K562 (cell line): ENCODE measurements at regions not wholly inside any gene's neighbourhood (a gene's known extent, or its start where the extent isn't known, plus 50 kb on each side); places are given as distances from the start of the nearest gene placed in this dataset. TPM values are rescaled to one million over a fixed set of nuclear protein-coding genes. Genes with fewer than 3 reads are reported as not detected.

ENCODE experiments used
- ATAC-seq: fragments of 200-7000 bp; cut with Tn5 transposase; 3 replicates; pipeline ENCODE4 v1.9.1; 2020; ENCODE audit warnings: moderate library complexity
- BruUV-seq: library from RNA; stranded (reverse); fragments of 400-500 nt; replicated peaks from 2 replicates; lab custom pipeline; 2021; lab: Mats Ljungman, UMichigan
- CTCF ChIA-PET: fragments of 300-600 bp; formaldehyde crosslinking; extraction: SDS; loops from one replicate; lab custom pipeline; 2021; ENCODE audit warnings: low intra/inter-chr PET ratio; lab: Yijun Ruan, JAX
- POLR2A ChIA-PET: fragments of 300-600, 350-650 bp; sonication (Branson Sonifier 250); formaldehyde crosslinking; extraction: SDS; loops from one replicate; lab custom pipeline; 2021; ENCODE audit warnings: antibody characterized with exemption, inconsistent platforms; lab: Yijun Ruan, JAX
- DNase-seq, 4 experiments: peaks; one replicate each; pipeline versions ENCODE4 v3.0.0 to v3.0.0-alpha.2; 2011 to 2018; ENCODE audit warnings: low spot score in 3 of 4, mixed read lengths in 3 of 4; ENCODE audit errors: extremely low read depth in 1 of 4
- FAIRE-seq: peaks from 2 replicates; lab custom pipeline; 2011; peaks lifted over from hg19 to GRCh38; lab: Jason Lieb, UNC
- H2AFZ ChIP-seq: 2 replicates; pipeline ENCODE4 v1.6.0; 2011; ENCODE audit warnings: low read depth, low read length, control low read depth, inconsistent platforms
- H3K27ac ChIP-seq: fragments of 200-600 bp; 3 replicates; pipeline ENCODE4 v1.8.0; 2011; ENCODE audit warnings: low read depth, mild to moderate bottlenecking, control low read depth, inconsistent platforms, low read length, moderate library complexity, mixed read lengths; ENCODE audit errors: extremely low read depth
- H3K27me3 ChIP-seq, 2 experiments: fragments of 300-600 bp in 1 of 2; 2 replicates in 1 of 2; 3 replicates in 1 of 2; pipeline versions ENCODE4 v1.6.0 to v1.8.0; 2011; ENCODE audit warnings: inconsistent platforms in 2 of 2, low read length in 2 of 2, mild to moderate bottlenecking in 1 of 2, mixed read lengths in 1 of 2, moderate library complexity in 1 of 2; ENCODE audit not compliant: control insufficient read depth in 2 of 2, insufficient read depth in 2 of 2
- H3K36me3 ChIP-seq: fragments of 300-600 bp; 3 replicates; pipeline ENCODE4 v1.8.0; 2011; ENCODE audit warnings: mild to moderate bottlenecking, low read length, inconsistent platforms; ENCODE audit not compliant: control insufficient read depth, insufficient read depth
- H3K4me1 ChIP-seq, 2 experiments: fragments of 200-600 bp in 1 of 2; replicated peaks in 1 of 2; 2 replicates in 1 of 2; 3 replicates in 1 of 2; pipeline versions ENCODE4 v1.5.1 to v1.8.0; 2011; ENCODE audit warnings: inconsistent platforms in 2 of 2, low read length in 2 of 2, mild to moderate bottlenecking in 1 of 2, mixed read lengths in 1 of 2, moderate library complexity in 1 of 2; ENCODE audit not compliant: control insufficient read depth in 2 of 2, insufficient read depth in 2 of 2
- H3K4me2 ChIP-seq: 2 replicates; pipeline ENCODE4 v1.6.1; 2011; ENCODE audit warnings: low read length, control low read depth, inconsistent platforms, mixed read lengths; ENCODE audit not compliant: insufficient read depth
- H3K4me3 ChIP-seq: fragments of 200-600 bp; sonication (generic), shearing (Covaris generic); 2 replicates; pipeline ENCODE4 v1.5.1; 2016; ENCODE audit warnings: control low read depth, inconsistent platforms
- H3K79me2 ChIP-seq: fragments of 200-600 bp; 3 replicates; pipeline ENCODE4 v1.8.0; 2011; ENCODE audit warnings: low read length, inconsistent platforms; ENCODE audit not compliant: control insufficient read depth, insufficient read depth
- H3K9ac ChIP-seq, 2 experiments: 2 replicates each; pipeline versions ENCODE4 v1.6.0 to v1.6.1; 2011; ENCODE audit warnings: low read depth in 2 of 2, low read length in 2 of 2, control low read depth in 1 of 2, inconsistent platforms in 1 of 2, mild to moderate bottlenecking in 1 of 2, mixed read lengths in 1 of 2; ENCODE audit not compliant: insufficient read depth in 1 of 2
- H3K9me1 ChIP-seq: one replicate; pipeline ENCODE4 v1.6.0; 2011; ENCODE audit warnings: inconsistent platforms, mild to moderate bottlenecking, low read length, moderate library complexity; ENCODE audit not compliant: control insufficient read depth, insufficient read depth
- H3K9me3 ChIP-seq: replicated peaks from 2 replicates; pipeline ENCODE4 v1.5.1; 2011; ENCODE audit warnings: low read depth, low read length, inconsistent platforms; ENCODE audit not compliant: control insufficient read depth, insufficient read depth
- H4K20me1 ChIP-seq: replicated peaks from 2 replicates; pipeline ENCODE4 v1.6.1; 2011; ENCODE audit warnings: low read length, inconsistent platforms, mixed read lengths; ENCODE audit not compliant: control insufficient read depth, insufficient read depth
- ADNP ChIP-seq: fragments of 200-800 bp; sonication (Bioruptor generic); IDR thresholded peaks from 2 replicates; pipeline ENCODE4 v1.6.1; 2016; ENCODE audit warnings: missing genetic modification characterization, missing compliant biosample characterization
- BCOR ChIP-seq: fragments of 450-650 bp; IDR thresholded peaks from 2 replicates; pipeline ENCODE4 v1.6.1; 2016
- ERF ChIP-seq: fragments of 450-650 bp; formaldehyde crosslinking; IDR thresholded peaks from 2 replicates; pipeline ENCODE4 v1.4.0; 2020; ENCODE audit warnings: mild to moderate bottlenecking, mixed read lengths
- ESRRA ChIP-seq: fragments of 450-650 bp; IDR thresholded peaks from 2 replicates; pipeline ENCODE4 v1.6.1; 2014; ENCODE audit warnings: low read depth, mild to moderate bottlenecking, moderate library complexity, borderline replicate concordance
- PTBP1 ChIP-seq: fragments of 200-400 bp; formaldehyde crosslinking; IDR thresholded peaks from 2 replicates; pipeline ENCODE4 v1.6.1; 2017; ENCODE audit warnings: low read depth, low read length
- RBM25 ChIP-seq: fragments of 200-400 bp; formaldehyde crosslinking; IDR thresholded peaks from 2 replicates; pipeline ENCODE4 v1.6.1; 2018; ENCODE audit warnings: low read length, low read depth, moderate library complexity; ENCODE audit not compliant: severe bottlenecking
- RCOR1 ChIP-seq, 2 experiments: IDR thresholded peaks; 2 replicates each; pipeline ENCODE4 v1.6.1; 2012; ENCODE audit warnings: low read depth in 2 of 2, low read length in 2 of 2, borderline replicate concordance in 1 of 2, improper control_type of control experiment in 1 of 2
- SMARCA5 ChIP-seq: fragments of 450-650 bp; IDR thresholded peaks from 2 replicates; pipeline ENCODE4 v1.6.1; 2016
- SP1 ChIP-seq: sonication (generic); formaldehyde crosslinking; IDR thresholded peaks from 2 replicates; pipeline ENCODE4 v1.8.1; 2022; ENCODE audit warnings: mild to moderate bottlenecking, missing genetic modification reagents
- ZNF212 ChIP-seq: fragments of 450-650 bp; formaldehyde crosslinking; IDR thresholded peaks from 2 replicates; pipeline ENCODE4 v1.4.0; 2020; ENCODE audit warnings: mild to moderate bottlenecking
- WGBS: fragments of 100-300 bp; shearing (Covaris generic); methylation state at CpG from one replicate; pipeline ENCODE4 v1.1.6; 2016; ENCODE audit warnings: low coverage, mixed read lengths; ENCODE audit not compliant: insufficient coverage; ENCODE audit errors: missing lambda C conversion rate; 5-methylcytosine and 5-hydroxymethylcytosine counted together
- in situ Hi-C: fragments of 300-500 bp; cut with MboI; formaldehyde crosslinking; loops from 4 replicates; pipeline ENCODE4 v1.15.0; 2018; ENCODE audit warnings: inconsistent platforms, mixed read lengths
- intact Hi-C: fragments of 100-400 bp; cut with micrococcal nuclease; formaldehyde crosslinking; loops from 2 replicates; pipeline ENCODE4 v1.14.2; 2022
- microRNA-seq: library from miRNA; unstranded; fragments of <30 nt; microRNA quantifications from one replicate; pipeline ENCODE4, GENCODE V29; 2018; ENCODE audit warnings: borderline microRNAs expressed
- small RNA-seq: library from RNA; depleted of rRNA; stranded (forward); fragments of <200 nt; gene quantifications from one replicate; pipeline ENCODE3, GENCODE V24; 2014

DNA sequence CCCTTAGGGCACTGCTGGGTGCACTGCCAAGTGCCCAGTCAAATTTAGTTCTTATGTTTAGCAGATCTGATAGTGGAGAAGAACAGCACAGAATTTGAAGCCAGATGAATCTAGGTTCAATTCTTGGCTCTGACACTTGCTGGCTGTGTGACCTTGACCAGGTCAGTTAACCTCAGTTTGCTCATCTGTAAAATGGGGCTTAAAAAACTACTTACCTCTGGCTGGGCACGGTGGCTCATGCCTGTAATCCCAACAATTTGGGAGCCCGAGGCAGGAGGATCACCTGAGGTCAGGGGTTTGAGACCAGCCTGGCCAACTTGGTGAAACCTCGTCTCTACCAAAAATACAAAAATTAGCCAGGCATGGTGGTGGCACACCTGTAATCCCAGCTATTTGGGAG, 49.9 kb upstream of the MLN start:
- Histone ChIP-seq H3K27me3 (peaks cover 13 to 33% of the 10 kb centered on the region in 2 experiments; a peak in 2 of 5 replicates), H4K20me1 (no peaks in the 10 kb centered on the region), H3K9ac (no peak overlapping the region), H3K9me1 (no peaks in the 10 kb centered on the region), H3K36me3 (no peaks in the 10 kb centered on the region), H3K79me2 (no peaks in the 10 kb centered on the region), H3K4me1 (peaks cover 4 to 23% of the 10 kb centered on the region in 2 experiments; a peak in 3 of 5 replicates), H3K27ac (no peak overlapping the region), H3K4me2 (no peak overlapping the region), H2AFZ (no peak overlapping the region), H3K4me3 (no peak overlapping the region), H3K9me3 (no peaks in the 10 kb centered on the region)
- BruUV-seq, result no TSS peak
- ChIA-PET POLR2A (interaction anchor here (0.6 kb wide), 2 partner anchors 51 to 77 kb away, joined by 3 to 4 read pairs; no protein-coding TSS in a partner anchor), CTCF (no interaction called here)
- WGBS, result 6% methylated on average over 3 of the region's 3 CpGs
- FAIRE-seq, result no peak
- DNase-seq, result no peak
- peak; percentile 91 for TF ChIP-seq RBM25
- peak in 1 of 2 experiments; percentile 51; a peak in 1 of 4 replicates for TF ChIP-seq RCOR1 (IDR thresholded peaks at IDR 0.05; ENCODE audit: borderline replicate concordance in 1 of 2, low read depth in 2 of 2, low read length in 2 of 2)
- peak; percentile 88 for TF ChIP-seq BCOR
- TF ChIP-seq ESRRA, result peak; percentile 100
- TF ChIP-seq ERF, result no peak
- peak; percentile 87 for TF ChIP-seq ADNP (tag)
- TF ChIP-seq PTBP1, result peak; percentile 68; the same call in 1 of the 2 replicates
- no peak for TF ChIP-seq SP1
- no peak for TF ChIP-seq ZNF212 (CRISPR knock-in tag)
- peak; percentile 84 for TF ChIP-seq SMARCA5
- intact Hi-C loops, result loop anchor here (10.0 kb wide), 1 partner anchor 291 kb away; the partner anchor contains the start of gene GRM4
- no peak for ATAC-seq
- in situ Hi-C loops, result no loop called here

Small RNA genes in the stretch of these regions (microRNA-seq; reads per million reads assigned to microRNA genes)
- gene MIR7159, result not detected

Small RNA genes in the stretch of these regions (small RNA-seq; reads per million reads assigned to genes)
- not detected for gene AL138889.2
- gene MIR7159, result not detected
